M059J (cell line): ENCODE measurements at regions not wholly inside any gene's neighbourhood (a gene's known extent, or its start where the extent isn't known, plus 50 kb on each side); places are given as distances from the start of the nearest gene placed in this dataset.
"Not testable (repeated sequence)": the region's sequence is repeated elsewhere in the genome, so short reads cannot be mapped to it uniquely, and the experiment has no call there.

Source experiments
- DNase-seq: peaks from one replicate; pipeline ENCODE4 v3.0.0-alpha.2; 2012; ENCODE audit warnings: low read depth

DNA sequence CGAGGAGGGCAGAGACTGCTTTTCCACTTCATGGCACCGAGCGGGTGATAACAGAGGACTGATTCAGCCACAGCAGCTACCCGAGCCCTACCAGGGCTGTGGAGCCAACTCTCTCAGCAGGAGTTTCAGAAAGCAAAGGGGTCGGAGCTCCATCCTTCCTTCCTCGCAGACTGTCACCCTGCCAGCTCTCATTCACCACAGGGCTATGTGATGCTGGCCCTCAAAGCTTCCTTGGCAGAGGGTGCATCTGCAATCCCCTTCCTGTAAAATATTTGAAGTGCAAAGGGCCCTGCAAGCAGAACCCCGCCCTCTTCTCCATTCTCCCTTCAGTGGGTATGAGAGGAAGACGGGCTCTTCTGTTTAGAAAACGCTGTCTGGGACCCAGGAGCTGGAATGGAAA is 105.3 kb upstream of the LYZL2 start:
- no peak for DNase-seq

DNA sequence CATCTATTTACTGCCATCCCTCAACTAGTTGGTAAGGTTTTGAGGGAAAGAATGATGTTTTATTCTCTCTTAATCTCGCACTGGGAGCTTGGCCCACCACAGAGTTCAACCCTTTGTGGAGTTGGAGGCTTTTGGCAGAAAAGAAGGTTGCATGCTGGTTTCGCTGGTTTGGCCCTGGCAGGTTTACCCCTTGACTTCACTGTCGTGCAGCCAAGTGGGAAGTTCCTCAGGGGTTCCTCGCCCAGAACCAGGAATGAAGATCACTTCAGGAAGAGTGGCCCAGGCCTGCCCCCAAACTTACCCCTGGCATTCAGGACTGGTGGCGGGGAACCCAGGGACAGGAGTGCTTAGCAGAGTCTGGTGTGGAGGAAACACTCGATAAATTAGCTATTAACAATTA is 103.1 kb upstream of the LYZL2 start:
- DNase-seq: no peak

DNA sequence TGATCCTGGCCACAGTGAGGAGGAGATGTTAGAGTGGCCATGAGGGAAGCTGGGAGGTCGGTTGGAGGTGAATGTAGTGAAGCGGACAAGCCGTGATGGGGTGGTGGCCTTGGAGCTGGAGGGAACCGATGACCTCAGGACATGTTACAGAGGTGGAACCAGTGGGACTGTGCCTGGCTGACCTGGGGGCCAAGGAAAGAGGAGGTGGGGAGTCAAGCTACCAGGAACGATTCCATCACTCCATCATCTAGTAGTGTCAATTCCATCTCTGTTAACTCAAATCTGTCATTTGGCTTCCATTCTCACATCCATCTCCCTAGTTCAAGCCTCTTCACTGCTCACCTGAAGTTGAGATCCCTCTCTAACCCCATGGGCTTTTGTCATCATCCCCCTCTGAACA is 102.4 kb upstream of the LYZL2 start:
- DNase-seq: no peak

DNA sequence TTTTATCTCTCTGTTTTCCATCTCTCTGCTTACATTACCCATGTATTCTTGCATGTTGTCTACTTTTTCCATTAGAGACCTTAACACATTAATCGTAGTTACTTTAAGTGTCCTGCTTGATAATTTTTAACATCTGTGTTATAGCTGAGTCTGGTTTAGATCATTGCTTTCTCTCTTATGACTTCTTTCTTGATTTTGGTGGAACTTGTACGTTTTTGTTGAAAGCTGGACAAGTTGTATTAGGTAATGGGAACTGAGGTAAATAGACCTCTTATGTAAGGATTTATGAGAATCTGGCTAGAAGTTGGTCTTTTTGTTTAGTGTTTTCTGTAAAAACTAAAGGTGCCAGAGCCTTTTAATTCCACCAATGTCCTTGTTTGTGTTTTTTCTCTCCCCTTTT is 100.8 kb upstream of the LYZL2 start:
- DNase-seq: no peak

DNA sequence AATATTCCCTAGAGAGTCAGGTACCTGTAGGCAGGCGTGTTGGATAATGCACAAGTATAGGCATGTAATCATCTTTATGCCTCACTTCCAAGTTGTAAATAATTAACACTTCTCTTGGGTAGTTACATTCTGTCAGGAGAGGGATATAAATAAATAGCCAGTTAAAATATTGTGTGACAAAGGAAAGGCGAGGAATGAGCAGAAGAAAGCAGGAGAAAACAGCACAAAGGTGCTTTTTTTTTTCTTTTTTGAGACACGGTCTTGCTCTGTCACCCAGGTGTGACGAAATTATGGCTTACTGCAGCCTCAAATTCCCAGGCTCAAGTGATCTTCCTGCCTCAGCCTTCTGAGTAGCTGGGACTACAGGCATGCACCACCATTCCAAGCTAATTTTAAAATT is 99.2 kb upstream of the LYZL2 start:
- no peak for DNase-seq

DNA sequence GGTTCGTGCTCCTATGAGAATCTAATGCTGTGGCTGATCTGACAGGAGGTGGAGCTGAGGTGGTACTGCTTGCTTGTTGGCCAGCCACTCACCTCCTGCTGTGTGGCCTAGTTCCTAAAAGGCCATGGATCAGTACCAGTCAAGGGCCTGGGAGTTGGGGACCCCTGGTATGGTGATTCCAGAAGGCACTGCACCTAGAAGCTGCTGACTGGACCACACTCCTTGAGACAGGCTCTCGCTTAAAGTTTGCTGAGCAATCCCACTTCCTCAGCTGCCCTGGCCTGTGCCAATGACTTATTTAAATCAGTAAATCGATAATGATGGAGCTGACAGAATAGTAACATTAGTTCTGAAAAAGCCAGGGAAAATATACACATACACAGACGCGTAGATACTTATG is 98.6 kb upstream of the LYZL2 start:
- DNase-seq: no peak

DNA sequence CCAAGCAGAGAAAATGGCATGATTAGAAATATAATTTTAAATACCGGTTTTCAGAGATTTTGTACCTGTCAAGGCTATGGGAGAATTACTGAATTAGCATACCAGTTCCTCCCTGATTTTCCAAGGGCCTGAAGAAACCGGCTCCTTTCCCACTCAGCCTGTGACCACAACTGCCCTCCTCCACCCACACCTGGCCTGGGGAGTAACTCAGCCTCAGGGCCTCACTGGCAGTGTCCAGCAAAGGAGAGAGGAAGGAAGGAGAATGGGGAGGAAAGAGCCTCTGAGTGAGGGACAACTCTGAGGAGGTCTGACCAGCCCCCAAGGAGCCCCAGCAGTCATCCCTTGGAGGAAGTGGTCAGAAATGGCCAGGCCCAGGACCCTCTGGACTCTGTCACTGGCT is 98.0 kb upstream of the LYZL2 start:
- DNase-seq: peak; percentile 20

DNA sequence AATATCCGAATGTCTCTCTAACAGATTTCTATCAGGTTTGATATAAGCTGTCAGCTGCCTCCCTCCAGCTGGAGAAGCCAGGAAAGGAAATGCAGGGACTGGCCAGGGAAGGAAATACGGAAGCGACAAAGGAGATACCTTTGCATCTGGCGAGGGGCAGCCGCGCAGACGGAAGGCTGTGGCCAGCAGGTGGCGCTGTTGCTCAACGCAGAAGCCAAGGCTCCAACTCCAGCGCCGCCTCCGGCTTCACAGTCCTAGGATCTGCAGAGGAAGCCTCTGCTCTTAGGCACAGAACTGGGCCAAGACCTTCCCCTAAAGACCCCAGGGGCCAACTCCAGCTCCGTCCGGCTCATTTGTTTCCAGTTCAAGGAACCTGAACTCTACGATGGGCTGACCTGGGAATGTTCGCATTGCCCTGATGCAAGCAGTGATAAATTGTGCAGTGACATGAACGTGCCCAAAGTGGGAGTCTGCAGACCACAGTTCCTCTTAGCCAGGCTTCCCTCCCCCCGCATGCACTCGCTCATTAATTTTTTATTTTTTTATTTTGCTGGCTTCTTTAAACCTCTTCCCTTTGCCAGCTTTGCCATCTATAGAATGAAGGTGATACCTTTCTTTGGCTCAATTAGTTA is 97.3 kb upstream of the LYZL2 start:
- peak; percentile 46 for DNase-seq

DNA sequence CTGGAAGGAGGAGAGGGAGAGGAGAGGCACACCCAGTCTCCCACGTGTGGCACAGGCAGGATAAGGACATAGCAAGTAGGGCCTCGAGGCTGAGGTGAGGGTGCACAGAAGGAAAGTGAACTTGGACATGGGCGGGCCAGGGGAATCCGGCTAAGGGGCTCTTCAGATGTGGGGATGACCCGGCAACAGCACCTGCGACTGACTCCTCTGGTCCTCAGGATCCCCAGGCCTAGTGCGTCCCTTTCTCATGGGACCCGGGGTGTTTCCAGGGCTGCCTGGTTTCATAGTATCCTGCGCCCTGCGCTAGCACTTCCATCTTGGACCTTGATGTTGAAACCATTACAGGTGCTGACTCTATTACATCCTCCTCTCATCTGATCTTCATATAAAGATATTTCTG is 96.1 kb upstream of the LYZL2 start:
- DNase-seq: no peak

DNA sequence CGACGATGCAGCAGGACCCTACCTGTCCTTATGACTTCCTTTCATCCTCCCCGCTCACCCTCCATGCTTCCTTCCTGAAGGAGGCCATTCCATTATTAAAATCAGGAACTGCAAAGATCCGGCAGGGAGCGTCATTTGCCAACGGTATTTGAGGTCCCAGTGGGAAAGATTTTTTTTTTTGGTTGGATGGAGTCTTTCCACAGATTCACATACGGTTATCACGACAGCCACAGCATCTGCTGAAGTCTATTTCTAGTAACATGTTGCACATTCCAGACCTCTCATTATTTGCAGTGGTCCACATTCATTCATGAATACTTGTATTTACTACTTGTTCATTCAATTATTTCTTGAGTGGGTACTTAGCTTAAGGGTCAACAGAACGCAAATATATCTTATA is 94.7 kb upstream of the LYZL2 start:
- DNase-seq: no peak

DNA sequence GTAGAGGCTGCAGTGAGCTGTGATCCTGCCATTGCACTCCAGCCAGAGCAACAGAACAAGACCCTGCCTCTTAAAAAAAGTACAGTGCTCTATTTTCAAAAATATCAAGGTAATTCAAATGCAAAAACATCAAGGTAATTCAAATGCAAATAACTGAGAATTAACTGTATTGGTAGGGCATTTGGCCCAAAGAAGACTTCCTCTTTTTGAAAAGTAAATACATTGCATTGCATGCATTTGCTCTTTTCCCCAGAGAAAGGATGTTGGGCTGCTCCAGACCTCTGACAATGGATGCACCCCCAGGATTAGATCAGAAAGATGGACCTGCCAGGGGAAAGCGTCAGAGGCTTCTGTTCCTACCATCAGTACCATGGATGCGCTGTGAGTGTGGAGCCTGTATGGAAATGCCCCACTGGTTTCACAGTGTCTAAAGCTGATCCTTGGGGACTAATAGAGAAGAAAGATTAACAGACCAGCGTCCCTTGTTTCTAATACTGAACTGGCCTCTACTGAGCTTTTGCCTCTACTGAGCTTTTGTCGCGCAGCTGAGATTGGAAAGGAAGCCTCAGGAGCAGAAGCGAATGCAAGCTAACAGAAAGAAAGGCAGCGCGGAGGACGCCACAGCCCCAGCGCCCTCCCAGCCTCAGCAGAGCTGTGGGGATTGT is 93.5 kb upstream of the LYZL2 start:
- DNase-seq: no peak

DNA sequence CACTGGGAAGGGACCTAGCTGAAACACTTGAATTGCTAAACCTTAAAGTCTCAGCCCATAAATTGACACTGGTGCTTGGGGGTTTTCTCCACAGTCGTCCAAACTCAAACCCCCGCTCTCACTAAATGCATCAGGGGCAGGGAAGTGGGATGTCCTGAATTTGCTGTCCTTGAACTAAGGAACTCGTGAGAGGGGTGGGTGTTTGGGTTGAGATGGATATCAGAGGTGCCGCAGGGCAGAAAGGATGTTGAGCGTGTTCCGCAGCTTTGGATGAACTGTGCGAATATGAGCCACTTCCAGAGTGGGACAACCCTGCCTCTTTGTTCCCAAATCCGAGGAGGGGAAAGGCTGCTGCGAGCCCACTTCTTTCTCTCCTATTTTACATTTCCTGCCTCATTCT is 90.3 kb upstream of the LYZL2 start:
- DNase-seq: no peak

DNA sequence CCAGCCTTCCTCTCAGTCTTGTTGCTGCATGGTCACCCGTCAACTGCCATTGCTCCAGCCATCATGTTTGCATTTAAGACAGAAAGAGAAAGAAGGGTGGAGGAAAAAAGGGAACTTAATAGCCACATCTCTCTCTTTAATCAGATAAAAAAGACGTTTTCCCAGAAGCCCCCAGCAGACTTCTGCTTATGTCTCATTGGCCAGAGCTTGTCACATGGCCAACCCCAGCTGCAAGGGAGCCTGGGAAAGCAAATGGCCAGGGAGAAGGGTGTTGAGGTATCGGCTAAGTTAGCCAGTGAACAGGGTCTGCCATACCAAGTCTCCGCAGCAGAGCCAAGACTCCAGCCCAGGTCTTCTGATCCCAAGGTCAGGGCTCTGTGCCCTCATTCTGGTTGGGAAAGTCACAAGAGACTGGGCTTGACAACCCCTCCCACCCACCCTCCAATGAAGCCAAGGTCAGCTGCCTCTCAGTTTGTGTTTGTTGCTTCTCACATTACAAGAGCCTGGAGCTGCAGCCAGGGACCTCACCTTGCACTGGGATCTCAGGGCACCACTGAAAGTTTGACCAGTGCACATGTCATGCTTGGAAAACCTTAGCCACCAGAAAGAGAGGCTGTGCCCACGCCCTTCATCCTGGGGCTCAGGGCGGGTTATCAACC is 80.3 kb upstream of the LYZL2 start:
- DNase-seq: no peak

DNA sequence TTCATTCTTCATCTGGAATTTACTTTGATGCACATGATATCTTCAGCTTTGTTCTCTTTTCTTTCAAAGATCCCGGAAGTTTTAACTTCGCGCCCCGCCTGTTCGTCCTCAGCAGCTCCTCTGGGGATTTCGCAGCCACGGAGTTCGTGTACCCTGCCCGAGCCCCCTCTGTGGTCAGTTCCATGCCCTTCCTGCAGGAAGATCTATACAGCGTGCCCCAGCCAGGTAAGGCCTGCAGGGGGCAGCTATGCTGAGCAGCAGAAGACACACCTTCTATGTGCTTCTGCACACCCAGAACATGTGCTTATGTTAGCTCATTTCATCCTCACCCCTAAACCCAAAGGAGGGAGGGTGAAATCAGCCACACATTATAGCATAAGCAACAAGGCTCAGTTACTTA is 79.7 kb upstream of the LYZL2 start:
- DNase-seq: no peak

DNA sequence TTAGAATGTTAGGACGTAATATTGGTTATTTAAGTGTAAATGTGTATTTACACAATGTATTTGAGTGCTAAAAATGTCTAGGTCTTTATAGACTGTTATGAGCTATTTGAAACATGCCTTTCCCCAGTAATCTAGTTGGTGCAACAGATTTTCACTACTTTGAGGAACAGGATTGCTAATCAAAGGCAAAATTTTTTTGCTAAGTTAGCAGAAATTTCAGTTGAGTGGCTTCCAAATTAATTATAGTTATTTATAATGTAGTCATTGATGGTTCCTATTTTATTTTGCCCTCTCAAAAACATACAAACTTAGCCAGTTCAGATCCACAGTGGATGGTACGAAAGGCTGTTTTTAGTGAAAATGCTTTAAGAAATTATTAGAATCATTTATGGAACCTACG is 78.7 kb upstream of the LYZL2 start:
- DNase-seq: no peak

DNA sequence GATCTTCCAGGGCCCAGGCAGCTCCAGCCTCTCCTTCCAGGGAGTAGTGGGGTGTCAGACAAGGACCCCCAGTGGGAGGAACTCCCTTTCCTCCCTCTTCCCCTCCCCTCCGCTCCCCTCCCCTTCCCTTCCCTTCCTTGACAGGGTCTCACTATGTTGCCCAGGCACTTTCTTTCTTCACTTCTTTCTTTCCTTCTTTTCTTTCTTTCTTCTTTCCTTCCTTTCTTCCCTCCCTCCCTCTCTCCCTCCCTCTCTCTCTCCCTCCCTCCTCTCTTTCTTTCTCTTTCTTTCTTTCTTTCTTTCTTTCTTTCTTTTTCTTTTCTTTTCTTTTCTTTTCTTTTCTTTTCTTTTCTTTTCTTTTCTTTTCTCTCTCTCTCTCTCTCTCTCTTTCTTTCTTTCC is 76.6 kb upstream of the LYZL2 start:
- DNase-seq: not testable (repeated sequence)

DNA sequence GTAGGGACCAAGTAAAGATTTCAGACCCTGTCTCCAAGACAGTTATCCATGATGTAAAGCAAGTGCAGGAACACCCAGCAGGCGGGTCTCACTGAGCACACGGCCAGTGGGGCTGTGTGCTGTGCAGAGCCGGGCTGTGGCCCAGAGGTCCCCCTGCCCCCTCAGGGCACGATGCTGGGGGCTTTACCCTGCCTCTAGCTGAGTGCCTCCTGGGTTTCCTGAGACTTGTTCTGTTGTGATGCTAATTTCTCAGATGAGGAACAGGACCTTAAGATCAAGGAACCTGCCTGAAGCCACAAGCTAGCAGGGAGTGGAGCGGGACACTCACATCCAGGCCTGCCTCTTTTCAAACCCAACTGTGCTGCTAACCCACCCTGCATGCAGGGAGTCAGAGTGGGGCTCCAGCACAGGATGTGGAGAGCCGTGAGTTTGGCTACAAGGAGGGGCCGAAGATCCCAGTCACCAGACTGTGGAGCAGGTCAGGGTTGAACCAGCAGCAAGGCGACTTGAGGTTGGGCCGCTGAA is 76.1 kb upstream of the LYZL2 start:
- DNase-seq: no peak

DNA sequence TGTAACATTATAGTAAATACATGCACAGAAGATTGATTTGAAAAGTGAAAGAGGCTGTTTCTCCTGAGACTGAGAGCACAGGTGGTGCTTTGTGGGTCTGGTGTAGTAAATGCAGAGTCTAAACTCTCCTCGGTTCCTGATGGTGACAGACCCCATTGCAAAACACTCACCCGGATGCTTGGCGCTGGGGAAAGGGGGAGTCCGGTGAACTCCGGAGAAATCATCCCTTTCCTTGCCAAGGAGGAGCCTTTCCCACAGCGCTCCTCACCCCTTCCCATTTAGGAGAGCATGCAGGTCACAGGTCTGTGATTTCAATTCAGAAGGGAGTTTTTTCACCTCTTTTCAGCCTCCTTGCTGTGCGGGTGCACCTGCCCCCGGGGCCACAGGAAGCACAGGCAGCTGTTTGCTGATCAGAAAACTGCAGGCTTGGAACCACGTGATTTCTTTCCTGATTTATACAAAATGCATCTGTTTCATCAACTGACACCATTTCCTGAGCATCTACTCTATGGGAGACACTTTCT is 75.6 kb upstream of the LYZL2 start:
- DNase-seq: no peak

DNA sequence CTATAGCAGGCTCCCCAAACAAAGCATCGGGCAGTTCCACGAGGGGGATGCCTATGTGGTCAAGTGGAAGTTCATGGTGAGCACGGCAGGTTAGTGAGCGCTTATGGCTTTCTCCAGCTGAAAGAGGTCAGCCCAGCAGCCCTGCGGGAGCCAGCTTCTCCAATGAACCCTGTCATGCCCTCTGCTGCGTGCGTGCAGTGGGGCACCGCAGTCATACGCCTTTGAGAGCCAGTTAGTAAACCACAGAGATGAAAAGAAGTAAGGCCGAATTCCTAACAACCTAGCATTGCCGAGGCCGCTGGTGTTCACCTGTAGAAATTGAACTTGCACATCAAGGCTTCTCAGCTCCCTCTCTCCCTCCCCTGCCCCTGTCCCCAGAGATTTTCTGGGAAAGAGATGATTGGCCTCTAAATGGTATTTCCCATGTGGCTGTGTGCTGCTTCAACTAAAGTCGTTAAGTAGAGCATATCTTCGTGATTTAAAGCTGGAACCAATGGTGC is 75.1 kb upstream of the LYZL2 start:
- DNase-seq: not testable (repeated sequence)

DNA sequence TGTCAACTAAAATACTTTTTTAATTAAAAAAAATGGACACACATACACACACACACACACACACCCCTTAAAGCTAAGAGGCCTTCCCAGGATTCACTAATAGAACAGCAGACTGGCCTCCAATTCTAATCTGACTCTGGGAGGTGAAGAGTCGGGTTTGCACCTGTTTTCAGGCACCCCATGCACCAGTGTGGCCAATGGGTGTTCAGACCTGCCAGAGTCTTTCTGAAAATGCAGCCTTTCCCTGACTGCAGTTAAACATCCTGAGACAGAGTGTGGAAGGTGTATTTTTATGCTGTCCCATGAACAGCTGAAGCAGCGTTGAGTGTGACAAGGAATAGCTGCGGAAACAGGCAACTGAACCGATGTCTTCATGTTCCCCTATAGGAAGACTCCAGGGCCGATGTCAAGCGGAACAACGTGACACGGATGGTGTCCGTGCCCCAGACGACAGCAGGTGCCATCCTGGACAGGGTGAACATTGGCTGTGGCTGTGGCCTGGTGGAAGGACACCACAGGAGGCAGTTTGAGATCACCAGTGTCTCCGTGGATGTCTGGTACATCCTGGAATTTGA is 74.6 kb upstream of the LYZL2 start:
- DNase-seq: no peak

DNA sequence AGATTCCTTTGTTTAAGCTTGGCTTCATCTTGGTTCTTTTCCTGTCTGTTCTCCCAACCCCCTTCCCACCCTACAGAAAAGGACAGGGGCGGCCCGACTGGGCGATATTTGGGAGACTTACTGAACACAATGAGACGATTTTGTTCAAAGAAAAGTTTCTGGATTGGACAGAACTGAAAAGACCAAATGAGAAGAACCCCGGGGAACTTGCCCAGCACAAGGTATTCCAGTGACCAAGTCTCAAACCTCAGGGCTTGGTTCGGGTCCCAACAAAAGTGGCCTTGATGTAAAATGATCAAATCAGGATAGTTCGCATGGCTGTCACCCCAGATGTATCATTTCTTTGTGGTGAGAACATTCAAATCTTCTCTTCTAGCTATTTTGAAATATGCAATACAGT is 73.9 kb upstream of the LYZL2 start:
- DNase-seq: not testable (repeated sequence)

DNA sequence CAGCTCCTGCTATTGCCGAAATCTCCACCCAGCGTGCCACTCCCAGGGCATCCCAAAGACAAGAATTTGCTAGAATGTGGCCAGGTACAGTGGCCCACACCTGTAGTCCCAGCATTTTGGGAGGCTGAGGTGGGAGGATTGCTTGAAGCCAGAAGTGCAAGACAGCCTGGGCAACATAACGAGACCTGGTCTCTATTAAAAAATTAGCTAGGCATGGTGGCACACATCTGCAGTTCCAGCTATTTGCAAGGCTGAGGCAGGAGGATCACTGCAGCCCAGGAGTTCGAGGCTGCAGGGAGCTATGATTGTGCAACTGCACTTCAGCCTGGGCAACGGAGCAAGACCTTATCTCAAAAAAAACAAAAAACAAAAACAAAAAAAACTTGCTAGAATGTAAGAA is 73.3 kb upstream of the LYZL2 start:
- DNase-seq: no peak
